Liver (tissue), 8 donors: ENCODE measurements at regions not wholly inside any gene's neighbourhood (a gene's known extent, or its start where the extent isn't known, plus 50 kb on each side); places are given as distances from the start of the nearest gene placed in this dataset.

Experiments
- DNase-seq: peaks from one replicate; pipeline ENCODE4 v3.0.0-alpha.2; 2017; ENCODE audit warnings: low spot score
- H3K27ac ChIP-seq, 2 donors: one replicate each; pipeline ENCODE4 v1.7.0; 2013; ENCODE audit warnings: inconsistent platforms in 2 of 2, low read length in 2 of 2, control low read depth in 1 of 2, low read depth in 1 of 2, mild to moderate bottlenecking in 1 of 2
- H3K27me3 ChIP-seq, 4 donors: one replicate each; pipeline versions ENCODE4 v1.6.1 to v1.7.0; 2013; ENCODE audit warnings: low read length in 3 of 4, inconsistent platforms in 1 of 4, mild to moderate bottlenecking in 1 of 4, moderate library complexity in 1 of 4; ENCODE audit not compliant: control insufficient read depth in 4 of 4, insufficient read depth in 4 of 4
- H3K36me3 ChIP-seq, 4 donors: one replicate each; pipeline versions ENCODE4 v1.6.1 to v1.7.0; 2013; ENCODE audit warnings: low read length in 3 of 4, mild to moderate bottlenecking in 3 of 4, low read depth in 1 of 4, moderate library complexity in 1 of 4; ENCODE audit not compliant: control insufficient read depth in 4 of 4, insufficient read depth in 3 of 4
- H3K4me1 ChIP-seq, 4 donors: one replicate each; pipeline versions ENCODE4 v1.6.1 to v1.7.0; 2013; ENCODE audit warnings: low read length in 3 of 4, mild to moderate bottlenecking in 3 of 4, moderate library complexity in 1 of 4; ENCODE audit not compliant: control insufficient read depth in 4 of 4, insufficient read depth in 4 of 4
- H3K4me3 ChIP-seq, 3 donors: one replicate each; pipeline versions ENCODE4 v1.6.1 to v1.7.0; 2013; ENCODE audit warnings: low read length in 3 of 3, control low read depth in 1 of 3, low read depth in 1 of 3, mild to moderate bottlenecking in 1 of 3
- H3K9ac ChIP-seq, 2 donors: one replicate each; pipeline ENCODE4 v1.7.0; 2013; ENCODE audit warnings: low read length in 2 of 2, mild to moderate bottlenecking in 2 of 2, moderate library complexity in 2 of 2, control low read depth in 1 of 2, low read depth in 1 of 2
- H3K9me3 ChIP-seq, 4 donors: one replicate each; pipeline versions ENCODE4 v1.6.1 to v1.7.0; 2013; ENCODE audit warnings: low read length in 3 of 4; ENCODE audit not compliant: control insufficient read depth in 4 of 4
- EGR1 ChIP-seq, 2 donors: IDR thresholded peaks; 2 replicates each; pipeline ENCODE4 v1.6.1; 2016 to 2018; ENCODE audit warnings: antibody characterized with exemption in 2 of 2, low read depth in 2 of 2
- FOXA1 ChIP-seq: IDR thresholded peaks from 2 replicates; pipeline ENCODE4 v1.6.1; 2016; ENCODE audit warnings: antibody characterized with exemption
- FOXA2 ChIP-seq: IDR thresholded peaks from 2 replicates; pipeline ENCODE4 v1.6.1; 2016; ENCODE audit warnings: antibody characterized with exemption
- GABPA ChIP-seq, 2 donors: IDR thresholded peaks in 1 of 2; conservative IDR thresholded peaks in 1 of 2; 2 replicates each; pipeline ENCODE4 v1.6.1; 2016; ENCODE audit warnings: antibody characterized with exemption in 2 of 2, mild to moderate bottlenecking in 1 of 2, moderate library complexity in 1 of 2
- HNF4A ChIP-seq, 2 donors: conservative IDR thresholded peaks; 2 replicates each; pipeline ENCODE4 v1.6.1; 2016; ENCODE audit warnings: antibody characterized with exemption in 2 of 2, mild to moderate bottlenecking in 2 of 2
- HNF4G ChIP-seq: IDR thresholded peaks from 2 replicates; pipeline ENCODE4 v1.6.1; 2016; ENCODE audit warnings: antibody characterized with exemption
- JUND ChIP-seq, 2 donors: IDR thresholded peaks; 2 replicates each; pipeline ENCODE4 v1.6.1; 2016; ENCODE audit warnings: antibody characterized with exemption in 2 of 2
- NR2F2 ChIP-seq: IDR thresholded peaks from 2 replicates; pipeline ENCODE4 v1.6.1; 2016; ENCODE audit warnings: antibody characterized with exemption
- RAD21 ChIP-seq, 2 donors: IDR thresholded peaks; 2 replicates each; pipeline ENCODE4 v1.6.1; 2016; ENCODE audit warnings: antibody characterized with exemption in 2 of 2, mild to moderate bottlenecking in 2 of 2
- RXRA ChIP-seq, 2 donors: IDR thresholded peaks; 2 replicates each; pipeline ENCODE4 v1.6.1; 2017 to 2018; ENCODE audit warnings: antibody characterized with exemption in 2 of 2, mild to moderate bottlenecking in 1 of 2
- SP1 ChIP-seq: IDR thresholded peaks from 2 replicates; pipeline ENCODE4 v1.6.1; 2018; ENCODE audit warnings: antibody characterized with exemption, mild to moderate bottlenecking
- TAF1 ChIP-seq: conservative IDR thresholded peaks from 2 replicates; pipeline ENCODE4 v1.6.1; 2016; ENCODE audit warnings: antibody characterized with exemption, mild to moderate bottlenecking
- YY1 ChIP-seq: IDR thresholded peaks from 2 replicates; pipeline ENCODE4 v1.6.1; 2016; ENCODE audit warnings: antibody characterized with exemption, mild to moderate bottlenecking
- WGBS: extraction: QIAGEN DNeasy Blood & Tissue Kit; methylation state at CpG from one replicate; pipeline ENCODE4 v1.1.7; 2013; 5-methylcytosine and 5-hydroxymethylcytosine counted together
- TF ChIP-seq, protein P1 (sequence below): IDR thresholded peaks from 2 replicates; pipeline ENCODE4 v1.6.1; 2016; ENCODE audit warnings: antibody characterized with exemption
- TF ChIP-seq, protein P2 (sequence below): IDR thresholded peaks from 2 replicates; pipeline ENCODE4 v1.6.1; 2016; ENCODE audit warnings: antibody characterized with exemption
- TF ChIP-seq, protein P3 (sequence below): IDR thresholded peaks from 2 replicates; pipeline ENCODE4 v1.6.1; 2016; ENCODE audit warnings: antibody characterized with exemption, mild to moderate bottlenecking
- TF ChIP-seq, protein P4 (sequence below): IDR thresholded peaks from 2 replicates; pipeline ENCODE4 v1.6.1; 2016; ENCODE audit warnings: antibody characterized with exemption
- TF ChIP-seq, protein P5 (sequence below): fragments of 150-350 bp; IDR thresholded peaks from 2 replicates; pipeline ENCODE4 v1.5.1; 2017; ENCODE audit warnings: improper control_type of control experiment, low read depth, low read length; ENCODE audit not compliant: missing input control
- donor health status: healthy.
- donor health status: healthy.
- donor health status: healthy.
- donor health status: healthy.
- donor health status: healthy.

DNA sequence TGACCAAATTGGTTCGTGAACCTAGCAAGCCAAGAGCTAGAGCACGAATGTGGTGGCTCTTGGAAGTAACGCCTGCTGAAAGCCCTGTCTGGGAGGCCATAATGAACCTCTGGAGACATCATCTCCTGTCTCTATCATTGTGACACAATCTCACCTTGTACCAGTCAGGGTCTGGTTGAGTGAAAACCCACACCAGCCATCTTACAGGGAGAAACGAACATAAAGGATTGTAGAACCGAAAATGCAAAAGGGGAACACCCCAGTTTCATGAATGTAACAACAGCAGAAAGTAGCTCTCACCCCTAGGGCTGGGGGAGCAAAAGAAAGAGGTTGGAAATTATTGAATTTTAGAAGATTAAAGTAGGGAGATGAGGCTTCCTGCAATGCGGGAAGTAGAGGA, 50.9 kb upstream of the TAB2 start:
- no peaks in the 10 kb centered on the region for H3K4me1 ChIP-seq
- no peaks in the 10 kb centered on the region for H3K9me3 ChIP-seq
- 80% methylated on average over 6 of the region's 6 CpGs for whole genome bisulfite sequencing
- H3K4me3 ChIP-seq: no peak overlapping the region
- no peak overlapping the region for H3K9ac ChIP-seq
- no peaks in the 10 kb centered on the region for H3K27me3 ChIP-seq
- no peak for TF ChIP-seq FOXA2
- no peak for TF ChIP-seq HNF4A (conservative IDR thresholded peaks at IDR 0.05)
- no peak for TF ChIP-seq TAF1
- no peak for TF ChIP-seq RAD21 (IDR thresholded peaks at IDR 0.05)
- no peak for TF ChIP-seq RXRA (IDR thresholded peaks at IDR 0.05)
- TF ChIP-seq, protein P1, sequence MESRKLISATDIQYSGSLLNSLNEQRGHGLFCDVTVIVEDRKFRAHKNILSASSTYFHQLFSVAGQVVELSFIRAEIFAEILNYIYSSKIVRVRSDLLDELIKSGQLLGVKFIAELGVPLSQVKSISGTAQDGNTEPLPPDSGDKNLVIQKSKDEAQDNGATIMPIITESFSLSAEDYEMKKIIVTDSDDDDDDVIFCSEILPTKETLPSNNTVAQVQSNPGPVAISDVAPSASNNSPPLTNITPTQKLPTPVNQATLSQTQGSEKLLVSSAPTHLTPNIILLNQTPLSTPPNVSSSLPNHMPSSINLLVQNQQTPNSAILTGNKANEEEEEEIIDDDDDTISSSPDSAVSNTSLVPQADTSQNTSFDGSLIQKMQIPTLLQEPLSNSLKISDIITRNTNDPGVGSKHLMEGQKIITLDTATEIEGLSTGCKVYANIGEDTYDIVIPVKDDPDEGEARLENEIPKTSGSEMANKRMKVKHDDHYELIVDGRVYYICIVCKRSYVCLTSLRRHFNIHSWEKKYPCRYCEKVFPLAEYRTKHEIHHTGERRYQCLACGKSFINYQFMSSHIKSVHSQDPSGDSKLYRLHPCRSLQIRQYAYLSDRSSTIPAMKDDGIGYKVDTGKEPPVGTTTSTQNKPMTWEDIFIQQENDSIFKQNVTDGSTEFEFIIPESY: no peak
- TF ChIP-seq, protein P2, sequence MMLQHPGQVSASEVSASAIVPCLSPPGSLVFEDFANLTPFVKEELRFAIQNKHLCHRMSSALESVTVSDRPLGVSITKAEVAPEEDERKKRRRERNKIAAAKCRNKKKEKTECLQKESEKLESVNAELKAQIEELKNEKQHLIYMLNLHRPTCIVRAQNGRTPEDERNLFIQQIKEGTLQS: no peak
- TF ChIP-seq YY1: no peak
- no peak for TF ChIP-seq SP1
- TF ChIP-seq, protein P3, sequence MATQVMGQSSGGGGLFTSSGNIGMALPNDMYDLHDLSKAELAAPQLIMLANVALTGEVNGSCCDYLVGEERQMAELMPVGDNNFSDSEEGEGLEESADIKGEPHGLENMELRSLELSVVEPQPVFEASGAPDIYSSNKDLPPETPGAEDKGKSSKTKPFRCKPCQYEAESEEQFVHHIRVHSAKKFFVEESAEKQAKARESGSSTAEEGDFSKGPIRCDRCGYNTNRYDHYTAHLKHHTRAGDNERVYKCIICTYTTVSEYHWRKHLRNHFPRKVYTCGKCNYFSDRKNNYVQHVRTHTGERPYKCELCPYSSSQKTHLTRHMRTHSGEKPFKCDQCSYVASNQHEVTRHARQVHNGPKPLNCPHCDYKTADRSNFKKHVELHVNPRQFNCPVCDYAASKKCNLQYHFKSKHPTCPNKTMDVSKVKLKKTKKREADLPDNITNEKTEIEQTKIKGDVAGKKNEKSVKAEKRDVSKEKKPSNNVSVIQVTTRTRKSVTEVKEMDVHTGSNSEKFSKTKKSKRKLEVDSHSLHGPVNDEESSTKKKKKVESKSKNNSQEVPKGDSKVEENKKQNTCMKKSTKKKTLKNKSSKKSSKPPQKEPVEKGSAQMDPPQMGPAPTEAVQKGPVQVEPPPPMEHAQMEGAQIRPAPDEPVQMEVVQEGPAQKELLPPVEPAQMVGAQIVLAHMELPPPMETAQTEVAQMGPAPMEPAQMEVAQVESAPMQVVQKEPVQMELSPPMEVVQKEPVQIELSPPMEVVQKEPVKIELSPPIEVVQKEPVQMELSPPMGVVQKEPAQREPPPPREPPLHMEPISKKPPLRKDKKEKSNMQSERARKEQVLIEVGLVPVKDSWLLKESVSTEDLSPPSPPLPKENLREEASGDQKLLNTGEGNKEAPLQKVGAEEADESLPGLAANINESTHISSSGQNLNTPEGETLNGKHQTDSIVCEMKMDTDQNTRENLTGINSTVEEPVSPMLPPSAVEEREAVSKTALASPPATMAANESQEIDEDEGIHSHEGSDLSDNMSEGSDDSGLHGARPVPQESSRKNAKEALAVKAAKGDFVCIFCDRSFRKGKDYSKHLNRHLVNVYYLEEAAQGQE: no peak
- TF ChIP-seq, protein P4, sequence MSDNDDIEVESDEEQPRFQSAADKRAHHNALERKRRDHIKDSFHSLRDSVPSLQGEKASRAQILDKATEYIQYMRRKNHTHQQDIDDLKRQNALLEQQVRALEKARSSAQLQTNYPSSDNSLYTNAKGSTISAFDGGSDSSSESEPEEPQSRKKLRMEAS: no peak
- TF ChIP-seq HNF4G: no peak
- TF ChIP-seq NR2F2: no peak
- H3K36me3 ChIP-seq: no peaks in the 10 kb centered on the region
- DNase-seq: no peak
- no peak overlapping the region for H3K27ac ChIP-seq

DNA sequence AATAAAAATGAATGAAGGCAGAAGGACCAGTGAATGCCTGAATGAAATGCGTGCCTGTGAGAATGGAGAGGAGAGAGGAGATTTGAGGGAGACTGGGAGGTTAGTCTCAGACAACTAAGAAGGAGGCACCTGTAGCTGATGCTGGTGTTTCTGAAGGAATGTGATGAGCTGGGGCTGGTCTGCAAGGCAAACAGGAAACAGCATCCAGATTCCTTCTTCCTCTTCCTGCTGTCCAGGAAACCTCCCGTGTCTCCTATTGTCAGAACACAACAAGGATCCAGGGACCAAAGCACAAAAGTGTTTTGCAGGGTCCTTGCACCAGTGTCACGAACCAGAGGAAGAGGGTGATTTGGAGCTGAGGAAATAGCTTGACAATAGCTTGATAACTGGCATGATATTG, 50.4 kb upstream of the TAB2 start:
- no peak for DNase-seq
- no peaks in the 10 kb centered on the region for H3K36me3 ChIP-seq
- no peaks in the 10 kb centered on the region for H3K4me1 ChIP-seq
- H3K4me3 ChIP-seq: no peak overlapping the region
- H3K27ac ChIP-seq: no peak overlapping the region
- no peaks in the 10 kb centered on the region for H3K27me3 ChIP-seq
- H3K9me3 ChIP-seq: no peaks in the 10 kb centered on the region
- H3K9ac ChIP-seq: no peak overlapping the region
- 59% methylated on average over 3 of the region's 3 CpGs for WGBS
- TF ChIP-seq GABPA (IDR thresholded peaks at IDR 0.05 in 1 of 2, conservative IDR thresholded peaks at IDR 0.05 in 1 of 2): no peak
- TF ChIP-seq YY1: no peak
- no peak for TF ChIP-seq SP1
- TF ChIP-seq FOXA1: no peak
- TF ChIP-seq, protein P4: no peak
- no peak for TF ChIP-seq TAF1
- TF ChIP-seq, protein P3: no peak
- no peak for TF ChIP-seq HNF4A (conservative IDR thresholded peaks at IDR 0.05)
- TF ChIP-seq, protein P5, sequence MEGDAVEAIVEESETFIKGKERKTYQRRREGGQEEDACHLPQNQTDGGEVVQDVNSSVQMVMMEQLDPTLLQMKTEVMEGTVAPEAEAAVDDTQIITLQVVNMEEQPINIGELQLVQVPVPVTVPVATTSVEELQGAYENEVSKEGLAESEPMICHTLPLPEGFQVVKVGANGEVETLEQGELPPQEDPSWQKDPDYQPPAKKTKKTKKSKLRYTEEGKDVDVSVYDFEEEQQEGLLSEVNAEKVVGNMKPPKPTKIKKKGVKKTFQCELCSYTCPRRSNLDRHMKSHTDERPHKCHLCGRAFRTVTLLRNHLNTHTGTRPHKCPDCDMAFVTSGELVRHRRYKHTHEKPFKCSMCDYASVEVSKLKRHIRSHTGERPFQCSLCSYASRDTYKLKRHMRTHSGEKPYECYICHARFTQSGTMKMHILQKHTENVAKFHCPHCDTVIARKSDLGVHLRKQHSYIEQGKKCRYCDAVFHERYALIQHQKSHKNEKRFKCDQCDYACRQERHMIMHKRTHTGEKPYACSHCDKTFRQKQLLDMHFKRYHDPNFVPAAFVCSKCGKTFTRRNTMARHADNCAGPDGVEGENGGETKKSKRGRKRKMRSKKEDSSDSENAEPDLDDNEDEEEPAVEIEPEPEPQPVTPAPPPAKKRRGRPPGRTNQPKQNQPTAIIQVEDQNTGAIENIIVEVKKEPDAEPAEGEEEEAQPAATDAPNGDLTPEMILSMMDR: no peak
- TF ChIP-seq, protein P1: no peak
- TF ChIP-seq JUND (IDR thresholded peaks at IDR 0.05): no peak
- no peak for TF ChIP-seq RAD21 (IDR thresholded peaks at IDR 0.05)
- TF ChIP-seq, protein P2: no peak
- no peak for TF ChIP-seq EGR1 (IDR thresholded peaks at IDR 0.05; ENCODE audit: low read depth in 2 of 2)
- no peak for TF ChIP-seq HNF4G
- no peak for TF ChIP-seq FOXA2
